Mucosa of rectum (tissue), 2 donors: ENCODE measurements at regions not wholly inside any gene's neighbourhood (a gene's known extent, or its start where the extent isn't known, plus 50 kb on each side); places are given as distances from the start of the nearest gene placed in this dataset.

Experiments
- H3K27ac ChIP-seq, 2 donors: one replicate each; pipeline ENCODE4 v1.7.0; 2013; ENCODE audit warnings: inconsistent platforms in 2 of 2, low read depth in 2 of 2, low read length in 2 of 2
- H3K27me3 ChIP-seq, 2 donors: one replicate each; pipeline ENCODE4 v1.7.0; 2013; ENCODE audit warnings: low read length in 2 of 2; ENCODE audit not compliant: control insufficient read depth in 2 of 2, insufficient read depth in 2 of 2
- H3K36me3 ChIP-seq, 2 donors: one replicate each; pipeline ENCODE4 v1.7.0; 2013; ENCODE audit warnings: low read length in 2 of 2; ENCODE audit not compliant: control insufficient read depth in 2 of 2, insufficient read depth in 2 of 2
- H3K4me1 ChIP-seq, 2 donors: one replicate each; pipeline ENCODE4 v1.7.0; 2013; ENCODE audit warnings: low read length in 2 of 2, mild to moderate bottlenecking in 1 of 2; ENCODE audit not compliant: control insufficient read depth in 2 of 2, insufficient read depth in 2 of 2
- H3K4me3 ChIP-seq, 2 donors: one replicate each; pipeline ENCODE4 v1.7.0; 2013; ENCODE audit warnings: low read length in 2 of 2
- H3K9ac ChIP-seq, 2 donors: one replicate each; pipeline ENCODE4 v1.7.0; 2013; ENCODE audit warnings: low read length in 2 of 2, low read depth in 1 of 2, mild to moderate bottlenecking in 1 of 2
- H3K9me3 ChIP-seq, 2 donors: one replicate each; pipeline ENCODE4 v1.7.0; 2013; ENCODE audit warnings: low read length in 2 of 2; ENCODE audit not compliant: control insufficient read depth in 2 of 2
- donor health status: healthy.
- donor health status: Normal muscosa, but diverticular disease.

DNA sequence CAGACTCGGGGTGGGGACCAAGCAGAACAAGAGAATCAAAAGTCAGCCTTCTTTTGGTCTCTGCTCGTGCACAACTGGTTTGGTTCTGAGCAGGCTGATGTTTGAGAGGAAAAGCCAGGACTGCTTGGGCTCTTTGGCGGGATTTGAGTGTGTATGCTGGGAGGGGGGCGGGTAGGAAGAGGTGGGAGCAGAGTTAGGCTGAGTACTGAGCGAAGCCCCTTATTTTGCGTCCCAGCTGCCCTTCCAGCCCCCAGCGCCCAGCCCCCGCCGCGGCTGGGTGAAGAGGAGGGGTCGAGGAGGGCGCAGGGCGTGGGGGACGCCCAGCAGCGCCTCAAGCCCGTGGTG lies 153.5 kb upstream of the GOLIM4 start:
- Histone ChIP-seq H3K9me3 (no peaks in the 10 kb centered on the region), H3K36me3 (no peaks in the 10 kb centered on the region), H3K27me3 (peaks cover 18% of the 10 kb centered on the region in 2 donors), H3K4me3 (peak overlapping the region; percentile 53 to 66), H3K27ac (peak overlapping the region in 1 of 2 donors; percentile 19), H3K9ac (no peak overlapping the region), H3K4me1 (peaks cover 7 to 12% of the 10 kb centered on the region in 2 donors)

DNA sequence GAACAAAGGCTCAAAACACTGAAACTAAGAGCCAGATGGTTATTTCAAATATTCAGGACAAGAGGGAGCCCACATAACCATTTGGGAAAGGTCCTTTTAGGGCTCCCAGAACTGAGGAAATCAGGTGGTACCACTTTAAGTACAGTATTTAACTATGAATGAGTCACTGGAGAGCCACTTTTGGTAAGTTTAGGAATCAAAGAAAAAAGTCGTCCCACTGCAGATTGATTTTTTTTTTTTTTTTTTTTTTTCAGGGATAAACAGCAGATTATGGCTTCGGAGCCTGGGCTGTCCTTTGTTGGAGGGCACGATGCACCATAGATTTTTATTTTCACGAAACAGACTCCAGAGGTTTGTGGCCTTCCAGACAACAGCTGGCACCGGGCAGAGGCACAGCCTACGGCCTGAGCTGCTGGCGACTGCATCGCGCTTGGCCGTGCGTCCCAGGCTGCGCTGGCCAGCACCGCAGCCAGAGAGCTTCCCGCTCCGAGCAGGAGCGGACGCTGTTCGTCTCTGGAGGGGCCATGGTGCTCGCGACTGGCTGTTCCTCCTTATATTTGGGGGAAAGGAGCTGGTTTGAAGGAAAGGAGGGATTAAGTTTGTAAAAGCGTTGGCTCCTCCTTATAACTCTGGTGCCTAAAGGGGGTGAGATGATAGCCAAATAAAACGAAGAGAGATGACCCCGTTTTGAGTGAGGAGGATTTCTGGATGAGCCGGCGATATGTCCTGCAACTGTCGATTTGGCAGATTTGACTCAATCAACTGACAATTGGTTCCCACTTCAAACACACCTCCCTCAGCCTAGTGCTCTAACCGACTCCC lies 152.9 kb upstream of the GOLIM4 start:
- Histone ChIP-seq H3K4me1 (peaks cover 7 to 12% of the 10 kb centered on the region in 2 donors), H3K27me3 (peaks cover 18% of the 10 kb centered on the region in 2 donors), H3K4me3 (peak overlapping the region; percentile 53 to 66), H3K9me3 (no peaks in the 10 kb centered on the region), H3K9ac (no peak overlapping the region), H3K27ac (peak overlapping the region in 1 of 2 donors; percentile 19), H3K36me3 (no peaks in the 10 kb centered on the region)

DNA sequence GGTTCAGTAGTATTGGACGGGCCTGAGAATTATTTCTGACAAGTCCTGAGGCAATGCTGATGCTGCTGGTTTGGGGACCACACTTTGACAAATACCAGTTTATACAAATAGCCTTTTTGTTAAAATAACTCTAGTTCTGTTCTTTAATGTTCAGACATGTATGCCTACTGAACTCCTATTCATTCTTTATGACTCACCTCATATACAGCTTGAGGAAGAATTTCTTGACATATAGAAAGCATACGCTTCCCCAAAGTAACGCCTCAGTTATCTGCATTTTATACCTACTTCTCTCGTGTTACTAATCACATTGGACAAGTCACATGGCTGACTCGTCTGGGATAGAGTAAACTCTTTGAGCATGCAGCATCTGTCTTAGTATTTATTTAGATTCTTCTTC lies 145.4 kb upstream of the GOLIM4 start:
- Histone ChIP-seq H3K4me3 (no peak overlapping the region), H3K9me3 (no peaks in the 10 kb centered on the region), H3K36me3 (no peaks in the 10 kb centered on the region), H3K9ac (no peak overlapping the region), H3K27ac (no peak overlapping the region), H3K27me3 (no peaks in the 10 kb centered on the region), H3K4me1 (no peaks in the 10 kb centered on the region)

DNA sequence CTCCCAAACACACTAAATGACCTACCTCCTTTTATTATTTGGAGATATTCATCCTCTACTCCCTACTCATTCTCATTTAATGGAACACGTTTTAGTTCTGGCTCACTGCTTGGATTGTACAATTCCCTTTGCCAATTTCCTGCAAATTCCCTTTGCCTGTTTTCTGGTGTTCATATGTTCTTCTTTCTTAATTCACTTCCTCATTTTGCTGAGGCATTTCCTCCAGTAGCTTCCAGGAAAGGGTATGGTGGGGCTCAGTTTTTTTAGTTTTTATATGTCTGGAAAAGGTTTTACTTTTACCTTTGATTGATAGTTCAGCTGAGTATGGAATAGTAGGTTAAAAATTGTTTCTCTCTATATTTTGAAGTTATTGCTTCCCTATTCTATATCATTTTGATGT lies 143.6 kb upstream of the GOLIM4 start:
- Histone ChIP-seq H3K4me1 (no peaks in the 10 kb centered on the region), H3K9ac (no peak overlapping the region), H3K36me3 (no peaks in the 10 kb centered on the region), H3K27me3 (no peaks in the 10 kb centered on the region), H3K9me3 (no peaks in the 10 kb centered on the region), H3K27ac (no peak overlapping the region), H3K4me3 (no peak overlapping the region)

DNA sequence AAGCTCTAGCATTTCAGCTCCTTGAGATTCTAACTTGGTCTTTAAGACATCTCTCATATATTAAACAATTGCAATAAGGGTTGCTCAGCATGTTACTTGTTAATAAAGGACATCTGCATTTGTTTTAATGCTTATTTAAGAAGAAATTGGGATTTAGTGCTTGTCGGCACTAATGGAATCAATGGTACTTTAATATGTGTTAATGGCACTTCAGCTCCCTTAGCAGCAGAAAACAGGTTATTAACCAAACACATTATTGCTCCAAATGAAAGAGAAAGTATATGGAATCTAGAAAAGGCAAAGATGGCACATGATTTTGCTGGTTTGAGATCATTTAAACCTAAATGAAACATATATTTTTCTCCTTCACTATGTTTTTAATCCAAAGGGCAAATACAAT lies 137.3 kb upstream of the GOLIM4 start:
- H3K27ac ChIP-seq, result no peak overlapping the region

DNA sequence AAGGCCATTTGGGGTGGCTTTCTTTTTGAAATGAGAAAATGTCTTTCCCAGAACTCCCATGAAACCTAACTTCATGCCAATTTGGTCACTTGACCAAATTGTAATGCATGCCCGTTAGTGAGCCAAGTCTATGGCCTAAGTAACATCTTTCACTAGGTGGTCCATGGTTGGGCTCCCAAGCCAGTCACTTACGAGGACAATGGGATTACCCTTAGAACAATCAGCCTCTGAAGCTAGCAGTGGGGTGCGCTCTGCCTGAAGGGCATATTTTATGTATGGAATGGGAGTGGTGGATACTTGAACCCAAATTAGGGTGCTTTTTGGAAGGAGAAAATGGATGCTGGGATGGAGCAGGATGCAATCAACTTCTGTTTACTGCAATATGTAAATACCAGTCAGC lies 127.4 kb upstream of the GOLIM4 start:
- H3K9me3 ChIP-seq, result no peaks in the 10 kb centered on the region
- no peak overlapping the region for H3K4me3 ChIP-seq

More for the DNA sequence above, 137.3 kb upstream of the GOLIM4 start:
- H3K9me3 ChIP-seq, result no peaks in the 10 kb centered on the region
- no peaks in the 10 kb centered on the region for H3K4me1 ChIP-seq
- H3K27me3 ChIP-seq, result no peaks in the 10 kb centered on the region
- H3K4me3 ChIP-seq, result no peak overlapping the region
- H3K9ac ChIP-seq, result no peak overlapping the region
- no peaks in the 10 kb centered on the region for H3K36me3 ChIP-seq

DNA sequence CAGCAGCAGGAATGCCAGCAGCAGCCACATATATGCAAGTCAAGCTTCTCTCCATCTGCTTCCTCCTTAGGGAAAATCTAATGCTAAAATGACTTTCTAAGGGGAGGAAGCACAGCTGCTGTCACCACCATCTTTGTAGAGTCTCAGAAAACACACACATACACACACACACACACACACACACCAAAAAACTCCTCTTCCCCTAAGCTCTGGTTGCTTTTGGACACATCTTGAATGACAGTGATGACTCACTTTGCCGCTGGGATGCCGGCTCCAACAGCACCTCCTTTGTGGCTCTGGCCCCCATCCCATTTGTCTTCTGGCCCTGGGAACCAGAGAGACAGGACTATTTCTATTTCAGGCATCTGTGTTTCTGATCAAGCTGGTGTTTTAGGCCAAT lies 124.8 kb upstream of the GOLIM4 start:
- no peak overlapping the region for H3K4me3 ChIP-seq
- no peaks in the 10 kb centered on the region for H3K36me3 ChIP-seq
- no peaks in the 10 kb centered on the region for H3K9me3 ChIP-seq
- no peaks in the 10 kb centered on the region for H3K4me1 ChIP-seq
- no peak overlapping the region for H3K27ac ChIP-seq
- no peak overlapping the region for H3K9ac ChIP-seq
- H3K27me3 ChIP-seq, result no peaks in the 10 kb centered on the region

More for the DNA sequence above, 127.4 kb upstream of the GOLIM4 start:
- no peak overlapping the region for H3K9ac ChIP-seq
- no peak overlapping the region for H3K27ac ChIP-seq
- no peaks in the 10 kb centered on the region for H3K36me3 ChIP-seq
- H3K4me1 ChIP-seq, result no peaks in the 10 kb centered on the region
- no peaks in the 10 kb centered on the region for H3K27me3 ChIP-seq

DNA sequence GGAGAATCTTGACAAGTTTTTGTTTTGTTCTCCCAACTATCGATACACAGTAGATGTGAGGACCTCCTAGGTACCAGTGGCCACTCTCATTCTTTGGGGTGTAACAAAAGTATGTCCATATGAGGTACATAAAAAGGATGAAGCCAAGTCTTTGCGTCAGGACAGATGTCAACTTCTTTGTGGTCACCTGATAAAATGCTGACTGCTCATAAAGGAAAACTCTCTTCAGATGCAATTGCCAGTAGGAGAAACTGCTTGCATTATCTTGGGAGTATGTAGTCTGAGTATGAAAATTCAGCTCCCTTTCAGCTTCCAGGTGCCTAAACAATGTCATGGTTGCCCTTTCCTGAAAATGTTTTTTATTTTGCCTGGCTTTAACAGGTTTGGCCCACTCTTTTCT lies 123.8 kb upstream of the GOLIM4 start:
- Histone ChIP-seq H3K9ac (no peak overlapping the region), H3K36me3 (no peaks in the 10 kb centered on the region), H3K4me1 (no peaks in the 10 kb centered on the region), H3K4me3 (no peak overlapping the region), H3K9me3 (no peaks in the 10 kb centered on the region), H3K27me3 (no peaks in the 10 kb centered on the region), H3K27ac (no peak overlapping the region)

DNA sequence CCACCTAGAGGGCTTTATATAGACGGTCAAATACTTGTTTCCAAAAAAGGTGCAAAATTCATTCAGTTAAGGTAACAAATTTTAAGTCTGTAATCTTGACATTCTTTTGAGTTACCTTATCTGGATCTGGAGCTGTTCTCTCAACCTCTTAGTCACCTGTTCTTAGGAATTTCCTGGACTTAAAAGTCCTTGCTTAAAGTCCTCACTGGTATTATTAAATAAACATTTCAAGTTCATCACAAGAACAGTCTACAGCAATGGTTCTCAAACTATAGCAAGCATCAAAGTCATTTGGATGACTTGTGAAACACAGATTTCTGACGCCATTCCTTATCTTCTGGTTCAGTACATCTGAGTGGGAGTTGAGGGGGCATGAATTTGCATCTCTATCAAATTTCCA lies 122.9 kb upstream of the GOLIM4 start:
- Histone ChIP-seq H3K9ac (no peak overlapping the region), H3K4me1 (no peaks in the 10 kb centered on the region), H3K27me3 (no peaks in the 10 kb centered on the region), H3K9me3 (no peaks in the 10 kb centered on the region), H3K4me3 (no peak overlapping the region), H3K36me3 (no peaks in the 10 kb centered on the region), H3K27ac (no peak overlapping the region)

DNA sequence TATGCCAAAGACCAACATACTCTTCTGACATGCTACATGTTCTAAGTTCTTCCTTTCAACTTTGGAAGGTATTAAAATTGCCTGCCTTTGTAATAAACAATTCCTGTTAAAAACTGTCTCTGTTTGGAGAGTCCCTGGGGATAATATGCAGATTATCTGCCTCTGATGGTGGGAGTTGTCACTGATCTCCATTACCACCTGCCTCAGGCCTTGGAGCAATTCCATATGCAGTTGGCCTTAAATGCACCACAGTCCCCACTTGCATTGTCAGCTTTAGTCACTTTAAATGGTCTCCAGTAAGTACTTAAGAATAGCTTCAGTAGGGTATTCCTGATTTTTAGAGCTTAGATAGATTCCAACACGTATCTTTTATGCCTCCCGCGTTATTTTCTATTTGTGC lies 121.1 kb upstream of the GOLIM4 start:
- no peaks in the 10 kb centered on the region for H3K9me3 ChIP-seq
- H3K36me3 ChIP-seq, result no peaks in the 10 kb centered on the region
- H3K4me3 ChIP-seq, result no peak overlapping the region
- no peak overlapping the region for H3K27ac ChIP-seq
- no peaks in the 10 kb centered on the region for H3K4me1 ChIP-seq
- H3K27me3 ChIP-seq, result no peaks in the 10 kb centered on the region
- no peak overlapping the region for H3K9ac ChIP-seq
